ENCODE measurements at regions not wholly inside any gene's neighbourhood (a gene's known extent, or its start where the extent isn't known, plus 50 kb on each side); places are given as distances from the start of the nearest gene placed in this dataset.

DNA sequence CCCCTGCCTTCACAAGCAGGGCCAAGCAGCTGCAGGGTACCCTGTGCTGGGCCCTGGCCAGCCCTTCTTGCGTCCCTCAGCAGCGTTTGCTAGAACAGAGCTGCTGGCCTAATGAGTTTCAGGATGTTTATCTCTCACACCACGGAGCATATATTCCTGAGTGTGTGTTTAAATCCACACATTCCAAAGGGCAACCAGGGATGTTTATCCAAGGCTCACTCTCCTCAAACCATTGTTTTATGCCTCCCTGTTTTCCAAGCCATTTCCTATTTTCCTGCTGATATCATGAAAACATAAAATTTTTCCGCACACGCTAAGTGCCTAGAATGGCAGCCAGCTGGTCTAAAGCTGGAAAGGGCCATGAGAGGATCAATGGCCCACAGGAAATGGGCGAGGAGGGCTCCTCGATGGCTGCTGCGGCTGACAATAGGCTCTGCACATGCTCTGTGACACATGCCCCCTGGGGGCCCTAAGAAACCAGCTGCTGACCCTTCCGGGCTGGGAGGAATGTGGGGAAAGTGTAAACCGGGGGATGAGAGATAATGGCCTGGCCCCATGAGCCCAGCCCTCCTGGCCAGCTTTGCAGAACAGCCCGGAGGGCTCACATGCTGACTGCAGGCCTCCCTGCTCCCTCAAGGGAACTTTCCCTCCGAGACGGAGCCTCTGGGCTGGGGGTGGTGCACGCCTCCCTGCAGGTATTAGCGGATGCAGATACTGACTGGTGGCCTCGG, 194.0 kb downstream of the NDUFA10 start:
- TF ChIP-seq, protein P1, sequence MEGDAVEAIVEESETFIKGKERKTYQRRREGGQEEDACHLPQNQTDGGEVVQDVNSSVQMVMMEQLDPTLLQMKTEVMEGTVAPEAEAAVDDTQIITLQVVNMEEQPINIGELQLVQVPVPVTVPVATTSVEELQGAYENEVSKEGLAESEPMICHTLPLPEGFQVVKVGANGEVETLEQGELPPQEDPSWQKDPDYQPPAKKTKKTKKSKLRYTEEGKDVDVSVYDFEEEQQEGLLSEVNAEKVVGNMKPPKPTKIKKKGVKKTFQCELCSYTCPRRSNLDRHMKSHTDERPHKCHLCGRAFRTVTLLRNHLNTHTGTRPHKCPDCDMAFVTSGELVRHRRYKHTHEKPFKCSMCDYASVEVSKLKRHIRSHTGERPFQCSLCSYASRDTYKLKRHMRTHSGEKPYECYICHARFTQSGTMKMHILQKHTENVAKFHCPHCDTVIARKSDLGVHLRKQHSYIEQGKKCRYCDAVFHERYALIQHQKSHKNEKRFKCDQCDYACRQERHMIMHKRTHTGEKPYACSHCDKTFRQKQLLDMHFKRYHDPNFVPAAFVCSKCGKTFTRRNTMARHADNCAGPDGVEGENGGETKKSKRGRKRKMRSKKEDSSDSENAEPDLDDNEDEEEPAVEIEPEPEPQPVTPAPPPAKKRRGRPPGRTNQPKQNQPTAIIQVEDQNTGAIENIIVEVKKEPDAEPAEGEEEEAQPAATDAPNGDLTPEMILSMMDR (IDR thresholded peaks at IDR 0.05) = no peak
- no peak for TF ChIP-seq POLR2A (IDR thresholded peaks at IDR 0.05)

Measured in testis (tissue), 2 donors.